HepG2 (cell line): ENCODE measurements at regions not wholly inside any gene's neighbourhood (a gene's known extent, or its start where the extent isn't known, plus 50 kb on each side); places are given as distances from the start of the nearest gene placed in this dataset.

ENCODE experiments used
- FOXA1 ChIP-seq, 2 experiments: fragments of 450-650 bp in 1 of 2; sonication (generic) in 1 of 2; formaldehyde crosslinking in 1 of 2; IDR thresholded peaks; 2 replicates each; pipeline versions ENCODE4 v1.4.0 to v1.6.1; 2016 to 2020; ENCODE audit warnings: missing genetic modification reagents in 1 of 2
- HNF1B ChIP-seq: sonication (generic); formaldehyde crosslinking; IDR thresholded peaks from 2 replicates; pipeline ENCODE4 v1.5.1; 2020; ENCODE audit warnings: mild to moderate bottlenecking, moderate library complexity, missing genetic modification reagents
- HNF4A ChIP-seq: sonication (generic); formaldehyde crosslinking; IDR thresholded peaks from 2 replicates; pipeline ENCODE4 v1.4.0; 2020; ENCODE audit warnings: missing genetic modification reagents
- IKZF5 ChIP-seq: IDR thresholded peaks from 2 replicates; pipeline ENCODE4 v1.6.1; 2018; ENCODE audit warnings: missing genetic modification reagents, mild to moderate bottlenecking, missing compliant biosample characterization
- ISX ChIP-seq: sonication (generic); formaldehyde crosslinking; conservative IDR thresholded peaks from 2 replicates; pipeline ENCODE4 v1.5.0; 2020; ENCODE audit warnings: missing genetic modification reagents
- KAT8 ChIP-seq: IDR thresholded peaks from 2 replicates; pipeline ENCODE4 v1.6.1; 2016; ENCODE audit warnings: missing genetic modification reagents, missing compliant biosample characterization
- MXI1 ChIP-seq: IDR thresholded peaks from 3 replicates; pipeline ENCODE4 v1.6.1; 2012; ENCODE audit warnings: low read depth, low read length, inconsistent platforms, borderline replicate concordance
- NCOR1 ChIP-seq: fragments of 200-600 bp; sonication (generic); IDR thresholded peaks from 2 replicates; pipeline ENCODE4 v1.7.0; 2017; ENCODE audit warnings: antibody characterized with exemption, low read length, borderline replicate concordance
- NONO ChIP-seq, 2 experiments: fragments of 450-650 bp in 1 of 2; sonication (generic) in 1 of 2; formaldehyde crosslinking in 1 of 2; IDR thresholded peaks in 1 of 2; conservative IDR thresholded peaks in 1 of 2; 2 replicates each; pipeline versions ENCODE4 v1.6.1 to v1.8.0; 2017 to 2022; ENCODE audit warnings: mild to moderate bottlenecking in 1 of 2, missing genetic modification reagents in 1 of 2, moderate library complexity in 1 of 2
- PLRG1 ChIP-seq: fragments of 450-650 bp; conservative IDR thresholded peaks from 2 replicates; pipeline ENCODE4 v1.6.1; 2016
- PRDM10 ChIP-seq: sonication (generic); formaldehyde crosslinking; IDR thresholded peaks from 2 replicates; pipeline ENCODE4 v1.4.0; 2020; ENCODE audit warnings: low read depth, missing genetic modification reagents
- SAP130 ChIP-seq: IDR thresholded peaks from 2 replicates; pipeline ENCODE4 v1.6.1; 2016; ENCODE audit warnings: low read depth
- SOX13 ChIP-seq, 3 experiments: fragments of 450-650 bp in 1 of 3; sonication (generic) in 1 of 3; formaldehyde crosslinking in 1 of 3; IDR thresholded peaks in 2 of 3; conservative IDR thresholded peaks in 1 of 3; 2 replicates each; pipeline versions ENCODE4 v1.5.0 to v1.6.1; 2016 to 2020; ENCODE audit warnings: antibody characterized with exemption in 1 of 3, mild to moderate bottlenecking in 1 of 3, missing compliant biosample characterization in 1 of 3, missing genetic modification reagents in 1 of 3, moderate library complexity in 1 of 3
- SOX6 ChIP-seq, 2 experiments: fragments of 450-650 bp in 1 of 2; sonication (generic) in 1 of 2; formaldehyde crosslinking in 1 of 2; IDR thresholded peaks; 2 replicates each; pipeline versions ENCODE4 v1.4.0 to v1.6.1; 2017 to 2020; ENCODE audit warnings: antibody characterized with exemption in 1 of 2, mild to moderate bottlenecking in 1 of 2, missing genetic modification reagents in 1 of 2
- TSC22D2 ChIP-seq: sonication (generic); formaldehyde crosslinking; IDR thresholded peaks from 2 replicates; pipeline ENCODE4 v1.5.1; 2020; ENCODE audit warnings: missing genetic modification reagents, mild to moderate bottlenecking, borderline replicate concordance
- ZKSCAN1 ChIP-seq: fragments of 150-350 bp; IDR thresholded peaks from 2 replicates; pipeline ENCODE4 v1.6.1; 2014; ENCODE audit warnings: low read length
- ZMAT5 ChIP-seq: sonication (generic); formaldehyde crosslinking; IDR thresholded peaks from 2 replicates; pipeline ENCODE4 v1.5.0; 2020; ENCODE audit warnings: mild to moderate bottlenecking, low read depth, missing genetic modification reagents, borderline replicate concordance
- ZNF331 ChIP-seq: sonication (generic); formaldehyde crosslinking; IDR thresholded peaks from 2 replicates; pipeline ENCODE4 v1.4.0; 2020; ENCODE audit warnings: missing genetic modification reagents
- ZNF710 ChIP-seq: sonication (generic); formaldehyde crosslinking; IDR thresholded peaks from 2 replicates; pipeline ENCODE4 v1.5.0; 2020; ENCODE audit warnings: mild to moderate bottlenecking, missing genetic modification reagents, borderline replicate concordance

GRCh38 chr14:73783107-73783727, 68.4 kb upstream of the PTGR2 start (continued):
- TF ChIP-seq PRDM10 (CRISPR knock-in tag), result peak; percentile 78
- peak; percentile 74 for TF ChIP-seq HNF1B (CRISPR knock-in tag)
- peak; percentile 76 for TF ChIP-seq ZNF331 (CRISPR knock-in tag)
- TF ChIP-seq MXI1, result peak; percentile 70; the same call in 1 of the 3 replicates
- no peak for TF ChIP-seq SOX13 (IDR thresholded peaks at IDR 0.05)
- TF ChIP-seq SOX13 (CRISPR knock-in tag; conservative IDR thresholded peaks at IDR 0.05 in 1 of 2, IDR thresholded peaks at IDR 0.05 in 1 of 2), result peak in 1 of 2 experiments; percentile 70; a peak in 2 of 4 replicates
- 0 out of 2 replicates have a peak, but pooled peaks have one; percentile 32 for TF ChIP-seq TSC22D2 (CRISPR knock-in tag)
- no peak for TF ChIP-seq SOX6 (IDR thresholded peaks at IDR 0.05)
- TF ChIP-seq SOX6 (CRISPR knock-in tag; IDR thresholded peaks at IDR 0.05), result peak; percentile 38; the same call in 1 of the 2 replicates
- TF ChIP-seq HNF4A (CRISPR knock-in tag), result peak; percentile 96
- no peak for TF ChIP-seq ZNF710
- peak; percentile 90 for TF ChIP-seq SAP130 (CRISPR knock-in tag)
- TF ChIP-seq ZKSCAN1, result no peak
- no peak for TF ChIP-seq FOXA1 (IDR thresholded peaks at IDR 0.05)
- TF ChIP-seq FOXA1 (CRISPR knock-in tag; IDR thresholded peaks at IDR 0.05), result 0 out of 2 replicates have a peak, but pooled peaks have one; percentile 30
- no peak for TF ChIP-seq NONO (IDR thresholded peaks at IDR 0.05)
- TF ChIP-seq NONO (CRISPR knock-in tag; conservative IDR thresholded peaks at IDR 0.05), result 0 out of 2 replicates have a peak, but pooled peaks have one; percentile 24
- TF ChIP-seq KAT8, result 0 out of 2 replicates have a peak, but pooled peaks have one; percentile 40
- no peak for TF ChIP-seq ZMAT5
- TF ChIP-seq NCOR1, result peak; percentile 84
- TF ChIP-seq PLRG1, result no peak
- peak; percentile 27; the same call in 1 of the 2 replicates for TF ChIP-seq IKZF5
- TF ChIP-seq ISX (CRISPR knock-in tag), result no peak
